ENCODE measurements at regions not wholly inside any gene's neighbourhood (a gene's known extent, or its start where the extent isn't known, plus 50 kb on each side); places are given as distances from the start of the nearest gene placed in this dataset.

DNA sequence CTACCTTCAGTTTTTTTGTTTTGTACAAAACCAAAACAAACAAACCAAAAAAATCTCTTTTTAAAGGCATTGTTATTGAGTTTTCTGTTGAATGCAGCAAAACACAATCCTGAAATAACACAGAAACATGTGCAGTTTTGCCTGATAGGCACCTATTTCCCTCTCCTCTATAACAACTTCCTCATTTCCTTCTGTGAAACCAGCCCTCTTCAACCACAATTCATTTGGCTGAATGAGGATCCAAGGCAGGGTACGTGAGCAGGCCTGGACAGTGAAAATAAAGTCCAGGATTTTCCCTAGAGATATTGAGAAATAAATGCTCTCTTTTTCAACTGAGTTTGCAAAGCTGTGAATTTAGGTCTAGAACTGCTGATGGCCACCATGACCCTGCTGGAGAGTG lies 134.8 kb upstream of the LARP1 start:
- no peak for DNase-seq (ENCODE audit: insufficient read length, low spot score, missing footprints)
- peaks cover 2% of the 10 kb centered on the region for H3K27me3 ChIP-seq (ENCODE audit: insufficient read depth, low read length)
- no peaks in the 10 kb centered on the region for H3K9me3 ChIP-seq (ENCODE audit: low read depth, low read length)
- H3K36me3 ChIP-seq (ENCODE audit: insufficient read depth, low read length), result no peaks in the 10 kb centered on the region
- H3K4me3 ChIP-seq (ENCODE audit: insufficient read depth, low read length), result no peak overlapping the region
- H2AFZ ChIP-seq (ENCODE audit: low read length), result no peak overlapping the region
- no peaks in the 10 kb centered on the region for H4K20me1 ChIP-seq (ENCODE audit: insufficient read depth, low read length)
- no peaks in the 10 kb centered on the region for H3K79me2 ChIP-seq (ENCODE audit: insufficient read depth, low read length)
- no peak for TF ChIP-seq CTCF (IDR thresholded peaks at IDR 0.05; ENCODE audit: extremely low read depth, low read depth, low read length)
- H3K4me2 ChIP-seq (ENCODE audit: insufficient read depth, low read length), result no peak overlapping the region
- no peak overlapping the region for H3K27ac ChIP-seq (ENCODE audit: low read depth, low read length)
- no peaks in the 10 kb centered on the region for H3K4me1 ChIP-seq (ENCODE audit: insufficient read depth, low read length)

DNA sequence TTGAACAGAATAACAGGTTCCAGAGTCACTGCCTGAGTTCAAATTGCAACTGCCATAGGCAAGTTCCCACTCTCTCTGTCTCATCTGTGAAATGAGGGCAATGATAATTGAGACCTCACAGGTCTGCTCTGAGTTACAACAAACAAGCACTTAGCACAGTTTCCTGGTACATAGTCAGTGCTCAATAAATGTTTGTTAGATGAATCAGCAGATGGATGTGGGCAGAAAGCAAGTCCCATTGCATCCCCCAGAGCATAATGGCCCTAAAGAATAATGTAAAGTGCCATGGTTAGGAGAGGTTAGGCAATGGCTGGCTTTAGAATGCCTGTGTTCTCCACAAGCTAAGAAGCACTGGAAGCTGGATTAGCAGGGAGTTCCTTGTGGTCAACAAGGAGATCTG lies 136.5 kb upstream of the LARP1 start:
- no peak for DNase-seq (ENCODE audit: insufficient read length, low spot score, missing footprints)
- H3K4me3 ChIP-seq (ENCODE audit: insufficient read depth, low read length), result no peak overlapping the region

DNA sequence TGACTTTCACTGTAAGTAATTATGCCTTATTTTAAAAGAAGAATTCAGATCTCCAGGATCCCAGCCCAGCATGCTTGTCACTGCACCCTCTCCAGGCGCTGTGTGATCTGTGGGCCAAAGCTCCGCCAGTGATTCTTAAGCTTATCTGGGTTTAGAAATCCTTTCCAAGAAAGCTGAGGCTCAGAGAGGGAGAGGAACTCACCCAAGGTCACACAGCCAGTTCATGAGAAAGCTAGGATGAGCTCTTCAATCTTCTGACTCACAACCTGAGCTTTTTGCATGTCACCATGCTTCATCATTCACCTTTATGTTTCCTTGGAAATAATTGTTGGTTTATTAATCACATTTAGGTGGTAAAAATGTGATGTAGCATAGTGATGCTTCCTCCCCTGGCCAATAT lies 136.6 kb upstream of the HAND1 start:
- Histone ChIP-seq H3K79me2 (ENCODE audit: insufficient read depth, low read length) (no peaks in the 10 kb centered on the region), H3K4me1 (ENCODE audit: insufficient read depth, low read length) (peaks cover 6% of the 10 kb centered on the region), H3K27me3 (ENCODE audit: insufficient read depth, low read length) (peaks cover 38% of the 10 kb centered on the region), H2AFZ (ENCODE audit: low read length) (no peak overlapping the region), H3K4me2 (ENCODE audit: insufficient read depth, low read length) (no peak overlapping the region), H3K9me3 (ENCODE audit: low read depth, low read length) (no peaks in the 10 kb centered on the region), H3K4me3 (ENCODE audit: insufficient read depth, low read length) (no peak overlapping the region), H3K27ac (ENCODE audit: low read depth, low read length) (no peak overlapping the region), H4K20me1 (ENCODE audit: insufficient read depth, low read length) (no peaks in the 10 kb centered on the region), H3K36me3 (ENCODE audit: insufficient read depth, low read length) (no peaks in the 10 kb centered on the region)
- no peak for DNase-seq (ENCODE audit: insufficient read length, low spot score, missing footprints)
- TF ChIP-seq CTCF (IDR thresholded peaks at IDR 0.05; ENCODE audit: extremely low read depth, low read depth, low read length), result no peak

More for the DNA sequence above, 136.5 kb upstream of the LARP1 start:
- Histone ChIP-seq H2AFZ (ENCODE audit: low read length) (no peak overlapping the region), H4K20me1 (ENCODE audit: insufficient read depth, low read length) (no peaks in the 10 kb centered on the region), H3K9me3 (ENCODE audit: low read depth, low read length) (no peaks in the 10 kb centered on the region), H3K4me1 (ENCODE audit: insufficient read depth, low read length) (no peaks in the 10 kb centered on the region), H3K27me3 (ENCODE audit: insufficient read depth, low read length) (peaks cover 8% of the 10 kb centered on the region), H3K36me3 (ENCODE audit: insufficient read depth, low read length) (no peaks in the 10 kb centered on the region), H3K4me2 (ENCODE audit: insufficient read depth, low read length) (no peak overlapping the region), H3K79me2 (ENCODE audit: insufficient read depth, low read length) (no peaks in the 10 kb centered on the region), H3K27ac (ENCODE audit: low read depth, low read length) (no peak overlapping the region)
- TF ChIP-seq CTCF (IDR thresholded peaks at IDR 0.05; ENCODE audit: extremely low read depth, low read depth, low read length), result no peak

- H2AFZ ChIP-seq (ENCODE audit: low read length), result no peak overlapping the region
- H4K20me1 ChIP-seq (ENCODE audit: insufficient read depth, low read length), result no peaks in the 10 kb centered on the region
- H3K27me3 ChIP-seq (ENCODE audit: insufficient read depth, low read length), result peaks cover 42% of the 10 kb centered on the region
- H3K36me3 ChIP-seq (ENCODE audit: insufficient read depth, low read length), result no peaks in the 10 kb centered on the region
- H3K9me3 ChIP-seq (ENCODE audit: low read depth, low read length), result no peaks in the 10 kb centered on the region
- H3K4me1 ChIP-seq (ENCODE audit: insufficient read depth, low read length), result peaks cover 6% of the 10 kb centered on the region
- H3K79me2 ChIP-seq (ENCODE audit: insufficient read depth, low read length), result no peaks in the 10 kb centered on the region
- no peak for TF ChIP-seq CTCF (IDR thresholded peaks at IDR 0.05; ENCODE audit: extremely low read depth, low read depth, low read length)
- no peak overlapping the region for H3K4me3 ChIP-seq (ENCODE audit: insufficient read depth, low read length)
- no peak overlapping the region for H3K27ac ChIP-seq (ENCODE audit: low read depth, low read length)
- no peak for DNase-seq (ENCODE audit: insufficient read length, low spot score, missing footprints)
- no peak overlapping the region for H3K4me2 ChIP-seq (ENCODE audit: insufficient read depth, low read length)
These were observed 136.1 kb upstream of the HAND1 start for GRCh38 chr5:154614125-154614524.
